Erythroblast (primary cell): ENCODE measurements at regions not wholly inside any gene's neighbourhood (a gene's known extent, or its start where the extent isn't known, plus 50 kb on each side); places are given as distances from the start of the nearest gene placed in this dataset.

Experiments used
- GATA1 ChIP-seq: IDR thresholded peaks from 2 replicates; pipeline ENCODE4 v1.6.1; 2011; ENCODE audit warnings: low read depth, mild to moderate bottlenecking, control low read depth, low read length, moderate library complexity
- POLR2A ChIP-seq: IDR thresholded peaks from 2 replicates; pipeline ENCODE4 v1.6.1; 2011; ENCODE audit warnings: mild to moderate bottlenecking, low read length

DNA sequence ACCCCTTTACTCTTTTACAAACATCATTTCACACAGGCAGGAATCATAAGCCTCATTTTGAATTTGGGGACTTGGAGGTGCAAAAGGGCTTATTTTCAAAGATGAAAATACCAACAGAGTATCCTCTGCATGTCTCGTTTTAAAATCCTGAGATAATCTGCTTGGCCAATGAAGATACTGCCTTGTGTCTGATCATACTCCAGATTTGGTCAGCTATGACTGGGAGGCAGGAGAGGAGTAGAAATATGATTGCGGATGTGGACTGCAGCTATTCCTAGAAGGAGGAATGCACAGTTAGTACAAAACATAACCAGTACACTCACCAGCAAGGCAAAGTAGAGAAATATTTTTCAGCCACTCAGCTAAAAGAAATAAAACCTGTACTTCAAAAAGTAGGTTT is 342.3 kb downstream of the RPRM start:
- TF ChIP-seq POLR2A, result no peak
- no peak for TF ChIP-seq GATA1
